Neural cell (in vitro differentiated cells): ENCODE measurements at regions not wholly inside any gene's neighbourhood (a gene's known extent, or its start where the extent isn't known, plus 50 kb on each side); places are given as distances from the start of the nearest gene placed in this dataset.

Experiments used
- H2AFZ ChIP-seq: fragments of 200-600, 300-800 bp; sonication (generic), shearing (Covaris generic); 2 replicates; pipeline ENCODE4 v1.6.0; 2014; ENCODE audit warnings: low read depth, mild to moderate bottlenecking, antibody characterized with exemption, low read length, moderate library complexity
- H3F3A ChIP-seq: fragments of 200-600 bp; shearing (Covaris generic); 2 replicates; pipeline ENCODE4 v1.6.1; 2016; ENCODE audit warnings: mild to moderate bottlenecking, moderate library complexity, mixed read lengths, antibody characterized with exemption, low read length; ENCODE audit not compliant: insufficient read depth, poor library complexity, severe bottlenecking
- H3K27ac ChIP-seq: fragments of 200-600, 300-800 bp; sonication (generic), shearing (Covaris generic); 2 replicates; pipeline ENCODE4 v1.5.1; 2014; ENCODE audit warnings: mild to moderate bottlenecking, low read length, moderate library complexity
- H3K27me3 ChIP-seq: fragments of 300-800, 200-600 bp; sonication (generic), shearing (Covaris generic); 2 replicates; pipeline ENCODE4 v1.6.0; 2014; ENCODE audit warnings: mild to moderate bottlenecking, low read depth, low read length, moderate library complexity; ENCODE audit not compliant: insufficient read depth
- H3K36me3 ChIP-seq: fragments of 300-800, 200-600 bp; sonication (generic), shearing (Covaris generic); 2 replicates; pipeline ENCODE4 v1.5.1; 2014; ENCODE audit warnings: mild to moderate bottlenecking, antibody characterized with exemption, low read length, moderate library complexity; ENCODE audit not compliant: insufficient read depth
- H3K4me2 ChIP-seq: fragments of 300-800, 200-600 bp; sonication (generic), shearing (Covaris generic); 2 replicates; pipeline ENCODE4 v1.6.0; 2014; ENCODE audit warnings: mild to moderate bottlenecking, low read length
- H3K4me3 ChIP-seq: fragments of 300-800, 200-600 bp; sonication (generic), shearing (Covaris generic); 2 replicates; pipeline ENCODE4 v1.5.1; 2014; ENCODE audit warnings: mild to moderate bottlenecking, low read length, moderate library complexity
- H3K79me2 ChIP-seq: fragments of 200-600 bp; shearing (Covaris generic); replicated peaks from 2 replicates; pipeline ENCODE4 v1.6.0; 2014; ENCODE audit warnings: mild to moderate bottlenecking, low read length, moderate library complexity; ENCODE audit not compliant: insufficient read depth
- H3K9ac ChIP-seq: fragments of 300-800, 200-600 bp; sonication (generic), shearing (Covaris generic); 2 replicates; pipeline ENCODE4 v1.6.1; 2016; ENCODE audit warnings: mild to moderate bottlenecking, low read length, mixed read lengths
- H3K9me2 ChIP-seq: fragments of 200-600 bp; shearing (Covaris generic); 2 replicates; pipeline ENCODE4 v1.6.1; 2016; ENCODE audit warnings: mild to moderate bottlenecking, low read length, mixed read lengths; ENCODE audit not compliant: insufficient read depth
- H3K9me3 ChIP-seq: fragments of 200-600, 300-800 bp; sonication (generic), shearing (Covaris generic); 2 replicates; pipeline ENCODE4 v1.6.1; 2016; ENCODE audit warnings: mild to moderate bottlenecking, mixed run types, low read length, moderate library complexity, mixed read lengths
- H4K20me1 ChIP-seq: fragments of 200-600 bp; shearing (Covaris generic); 2 replicates; pipeline ENCODE4 v1.6.1; 2016; ENCODE audit warnings: mild to moderate bottlenecking, mixed run types; ENCODE audit not compliant: insufficient read depth
- EP300 ChIP-seq: fragments of 450-650 bp; conservative IDR thresholded peaks from 2 replicates; pipeline ENCODE4 v1.6.1; 2014; ENCODE audit warnings: antibody characterized with exemption, mild to moderate bottlenecking, moderate library complexity; ENCODE audit not compliant: poor library complexity, severe bottlenecking
- EZH2 ChIP-seq: fragments of 200-600, 300-800 bp; shearing (Covaris generic), sonication (generic); IDR thresholded peaks from 2 replicates; pipeline ENCODE4 v1.6.1; 2014; ENCODE audit warnings: antibody characterized with exemption, low read length, borderline replicate concordance, mild to moderate bottlenecking; ENCODE audit not compliant: insufficient read depth, poor library complexity, severe bottlenecking
- MXI1 ChIP-seq: fragments of 450-650 bp; conservative IDR thresholded peaks from 2 replicates; pipeline ENCODE4 v1.6.1; 2014; ENCODE audit warnings: antibody characterized with exemption, mild to moderate bottlenecking; ENCODE audit not compliant: poor library complexity, severe bottlenecking
- POLR2AphosphoS5 ChIP-seq: IDR thresholded peaks from 2 replicates; pipeline ENCODE4 v1.6.1; 2012
- RAD21 ChIP-seq: fragments of 450-650 bp; conservative IDR thresholded peaks from 2 replicates; pipeline ENCODE4 v1.6.1; 2014; ENCODE audit warnings: antibody characterized with exemption, mild to moderate bottlenecking, moderate library complexity
- REST ChIP-seq: IDR thresholded peaks from 2 replicates; pipeline ENCODE4 v1.6.1; 2012; ENCODE audit warnings: borderline replicate concordance
- SMC3 ChIP-seq: fragments of 450-650 bp; conservative IDR thresholded peaks from 2 replicates; pipeline ENCODE4 v1.6.1; 2014; ENCODE audit warnings: antibody characterized with exemption, mild to moderate bottlenecking, moderate library complexity; ENCODE audit not compliant: poor library complexity
- TAF1 ChIP-seq: IDR thresholded peaks from 2 replicates; pipeline ENCODE4 v1.6.1; 2012; ENCODE audit warnings: low read depth
- TF ChIP-seq, protein P1 (sequence below): fragments of 450-650 bp; IDR thresholded peaks from 2 replicates; pipeline ENCODE4 v1.5.1; 2014; ENCODE audit warnings: antibody characterized with exemption, mild to moderate bottlenecking, moderate library complexity; ENCODE audit not compliant: poor library complexity, severe bottlenecking

- H3K36me3 ChIP-seq, result no peaks in the 10 kb centered on the region
- no peaks in the 10 kb centered on the region for H3K27me3 ChIP-seq
- H3K79me2 ChIP-seq, result no peaks in the 10 kb centered on the region
- H3K4me2 ChIP-seq, result no peak overlapping the region
- H3K9me3 ChIP-seq, result no peaks in the 10 kb centered on the region
- TF ChIP-seq POLR2AphosphoS5 (no peak), SMC3 (no peak), EZH2 (no peak)
- no peaks in the 10 kb centered on the region for H4K20me1 ChIP-seq
- H3K4me3 ChIP-seq, result no peak overlapping the region
- no peaks in the 10 kb centered on the region for H3F3A ChIP-seq
- no peak overlapping the region for H3K27ac ChIP-seq
- no peaks in the 10 kb centered on the region for H3K9me2 ChIP-seq
- no peak overlapping the region for H3K9ac ChIP-seq
- no peak overlapping the region for H2AFZ ChIP-seq
These were observed 160.9 kb upstream of the PMEPA1 start for GRCh38 chr20:57870597-57871236.

GRCh38 chr20:57869951-57870315, 160.1 kb upstream of the PMEPA1 start:
- no peaks in the 10 kb centered on the region for H4K20me1 ChIP-seq
- H3K27ac ChIP-seq, result no peak overlapping the region
- H3K36me3 ChIP-seq, result no peaks in the 10 kb centered on the region
- no peaks in the 10 kb centered on the region for H3F3A ChIP-seq
- H3K9me2 ChIP-seq, result no peaks in the 10 kb centered on the region
- TF ChIP-seq MXI1, result no peak
- TF ChIP-seq, protein P1, sequence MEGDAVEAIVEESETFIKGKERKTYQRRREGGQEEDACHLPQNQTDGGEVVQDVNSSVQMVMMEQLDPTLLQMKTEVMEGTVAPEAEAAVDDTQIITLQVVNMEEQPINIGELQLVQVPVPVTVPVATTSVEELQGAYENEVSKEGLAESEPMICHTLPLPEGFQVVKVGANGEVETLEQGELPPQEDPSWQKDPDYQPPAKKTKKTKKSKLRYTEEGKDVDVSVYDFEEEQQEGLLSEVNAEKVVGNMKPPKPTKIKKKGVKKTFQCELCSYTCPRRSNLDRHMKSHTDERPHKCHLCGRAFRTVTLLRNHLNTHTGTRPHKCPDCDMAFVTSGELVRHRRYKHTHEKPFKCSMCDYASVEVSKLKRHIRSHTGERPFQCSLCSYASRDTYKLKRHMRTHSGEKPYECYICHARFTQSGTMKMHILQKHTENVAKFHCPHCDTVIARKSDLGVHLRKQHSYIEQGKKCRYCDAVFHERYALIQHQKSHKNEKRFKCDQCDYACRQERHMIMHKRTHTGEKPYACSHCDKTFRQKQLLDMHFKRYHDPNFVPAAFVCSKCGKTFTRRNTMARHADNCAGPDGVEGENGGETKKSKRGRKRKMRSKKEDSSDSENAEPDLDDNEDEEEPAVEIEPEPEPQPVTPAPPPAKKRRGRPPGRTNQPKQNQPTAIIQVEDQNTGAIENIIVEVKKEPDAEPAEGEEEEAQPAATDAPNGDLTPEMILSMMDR, result no peak
- no peak for TF ChIP-seq EP300
- TF ChIP-seq EZH2, result no peak
- TF ChIP-seq TAF1, result no peak
- TF ChIP-seq REST, result no peak
- no peak for TF ChIP-seq RAD21
- H3K4me3 ChIP-seq, result no peak overlapping the region
- H3K79me2 ChIP-seq, result no peaks in the 10 kb centered on the region
- H3K9ac ChIP-seq, result no peak overlapping the region
- no peaks in the 10 kb centered on the region for H3K9me3 ChIP-seq
- no peak overlapping the region for H3K4me2 ChIP-seq
- no peak overlapping the region for H2AFZ ChIP-seq
- H3K27me3 ChIP-seq, result no peaks in the 10 kb centered on the region
